GM12872 (cell line): ENCODE measurements at regions not wholly inside any gene's neighbourhood (a gene's known extent, or its start where the extent isn't known, plus 50 kb on each side); places are given as distances from the start of the nearest gene placed in this dataset.

Source experiments
- TF ChIP-seq, protein P1 (sequence below): IDR thresholded peaks from 3 replicates; pipeline ENCODE4 v1.5.1; 2011; ENCODE audit warnings: low read depth, mild to moderate bottlenecking, low read length, moderate library complexity; ENCODE audit not compliant: insufficient read depth

GRCh38 chr4:134018846-134019245 is 182.7 kb downstream of the PABPC4L start:
- TF ChIP-seq, protein P1, sequence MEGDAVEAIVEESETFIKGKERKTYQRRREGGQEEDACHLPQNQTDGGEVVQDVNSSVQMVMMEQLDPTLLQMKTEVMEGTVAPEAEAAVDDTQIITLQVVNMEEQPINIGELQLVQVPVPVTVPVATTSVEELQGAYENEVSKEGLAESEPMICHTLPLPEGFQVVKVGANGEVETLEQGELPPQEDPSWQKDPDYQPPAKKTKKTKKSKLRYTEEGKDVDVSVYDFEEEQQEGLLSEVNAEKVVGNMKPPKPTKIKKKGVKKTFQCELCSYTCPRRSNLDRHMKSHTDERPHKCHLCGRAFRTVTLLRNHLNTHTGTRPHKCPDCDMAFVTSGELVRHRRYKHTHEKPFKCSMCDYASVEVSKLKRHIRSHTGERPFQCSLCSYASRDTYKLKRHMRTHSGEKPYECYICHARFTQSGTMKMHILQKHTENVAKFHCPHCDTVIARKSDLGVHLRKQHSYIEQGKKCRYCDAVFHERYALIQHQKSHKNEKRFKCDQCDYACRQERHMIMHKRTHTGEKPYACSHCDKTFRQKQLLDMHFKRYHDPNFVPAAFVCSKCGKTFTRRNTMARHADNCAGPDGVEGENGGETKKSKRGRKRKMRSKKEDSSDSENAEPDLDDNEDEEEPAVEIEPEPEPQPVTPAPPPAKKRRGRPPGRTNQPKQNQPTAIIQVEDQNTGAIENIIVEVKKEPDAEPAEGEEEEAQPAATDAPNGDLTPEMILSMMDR, result no peak

GRCh38 chr4:134001057-134001456 is 200.5 kb downstream of the PABPC4L start:
- TF ChIP-seq, protein P1, result no peak

- TF ChIP-seq, protein P1, result no peak
These were observed 204.2 kb downstream of the PABPC4L start for GRCh38 chr4:133997436-133997835.

- TF ChIP-seq, protein P1, result no peak
These were observed 205.0 kb downstream of the PABPC4L start for GRCh38 chr4:133996431-133997121.

DNA sequence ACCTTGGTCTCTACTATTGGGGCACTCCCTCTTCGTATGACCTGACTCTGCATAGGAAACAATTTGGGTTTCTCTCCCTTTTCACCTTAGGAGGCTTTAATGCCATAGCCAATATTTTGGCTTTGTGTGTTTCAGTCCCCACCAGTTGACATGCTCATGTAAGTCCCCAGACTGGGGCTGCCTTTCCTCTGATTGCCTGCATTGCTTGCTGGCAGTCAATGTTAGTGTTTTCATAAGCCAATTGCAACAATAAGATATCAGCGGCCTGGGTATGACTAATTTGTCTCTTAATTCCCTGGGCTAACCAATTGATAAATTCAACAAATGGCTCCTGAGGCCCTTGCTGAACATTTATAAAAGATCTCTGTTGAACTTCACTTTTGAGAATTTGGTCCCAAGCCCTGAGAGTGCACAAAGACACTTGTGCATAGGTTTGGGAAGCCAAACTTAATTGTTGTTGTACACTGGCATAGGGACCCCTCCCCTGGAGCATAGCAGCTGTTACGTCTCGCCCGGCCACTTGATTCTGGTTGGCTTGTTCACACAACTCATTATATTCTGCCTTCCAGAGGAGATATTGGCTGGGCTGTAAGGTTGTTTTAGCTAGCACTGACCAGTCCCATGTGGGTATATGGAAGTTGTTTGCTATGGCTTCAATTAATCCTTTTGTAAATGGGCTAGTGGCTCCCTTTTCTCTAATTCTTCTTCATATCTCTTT is 206.2 kb downstream of the PABPC4L start:
- TF ChIP-seq, protein P1, result no peak

- TF ChIP-seq, protein P1, result no peak
These were observed 218.9 kb downstream of the PABPC4L start for GRCh38 chr4:133982533-133983224.

GRCh38 chr4:133981327-133981726 is 220.3 kb downstream of the PABPC4L start:
- TF ChIP-seq, protein P1, result no peak
